ENCODE measurements at regions not wholly inside any gene's neighbourhood (a gene's known extent, or its start where the extent isn't known, plus 50 kb on each side); places are given as distances from the start of the nearest gene placed in this dataset.

DNA sequence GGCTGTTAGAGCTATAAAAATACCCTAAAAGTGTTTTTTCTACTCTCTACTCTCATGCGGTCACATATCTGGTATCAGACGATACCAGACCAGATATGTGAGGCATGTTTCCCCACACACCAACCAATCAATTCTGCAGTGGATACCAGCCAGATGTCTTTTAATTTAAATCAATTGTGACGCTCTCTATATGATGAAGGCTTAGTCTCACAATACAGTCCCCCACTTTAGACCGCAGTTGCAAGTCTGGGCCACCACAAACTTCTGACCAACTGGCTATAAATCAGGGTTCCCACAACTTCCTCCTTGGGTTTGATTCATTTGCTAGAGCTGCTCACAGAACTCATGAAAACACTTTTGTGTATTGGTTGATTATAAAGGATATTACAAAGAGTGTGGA lies 586.1 kb upstream of the ZP4 start:
- H3K79me2 ChIP-seq (ENCODE audit: insufficient read depth, low read length), result peaks cover 6% of the 10 kb centered on the region; the same call in 1 of the 2 replicates
- H3K23me2 ChIP-seq (ENCODE audit: insufficient read length, low read depth, low read length, poor library complexity, severe bottlenecking), result no peaks in the 10 kb centered on the region
- peaks cover 2% of the 10 kb centered on the region; the same call in 1 of the 2 replicates for H3K4me1 ChIP-seq (ENCODE audit: insufficient read depth, low read length)
- H4K20me1 ChIP-seq (ENCODE audit: control insufficient read depth, insufficient read depth, insufficient read length), result no peaks in the 10 kb centered on the region
- H3K9me3 ChIP-seq (ENCODE audit: control insufficient read depth, low read depth, low read length), result no peaks in the 10 kb centered on the region
- DNase-seq, result no peak
- H4K5ac ChIP-seq (ENCODE audit: insufficient read length, low read depth, low read length), result no peak overlapping the region
- H3K14ac ChIP-seq (ENCODE audit: insufficient read depth, low read length), result no peak overlapping the region
- Mint-ChIP-seq H3K36me3 (ENCODE audit: insufficient read depth in 1 of 3, low read depth in 3 of 3) (peaks cover 2 to 12% (median 10%) of the 10 kb centered on the region in 3 experiments; a peak in 6 of 7 replicates), H3K4me1 (peaks cover 13 to 14% of the 10 kb centered on the region in 2 experiments; a peak in 3 of 4 replicates), H3K9me3 (no peaks in the 10 kb centered on the region), H3K27ac (peak overlapping the region in 1 of 3 experiments; percentile 63; a peak in 2 of 7 replicates), H3K4me3 (no peak overlapping the region), H3K27me3 (ENCODE audit: low read depth) (no peaks in the 10 kb centered on the region)
- no peak overlapping the region for H3K18ac ChIP-seq (ENCODE audit: insufficient read length, low read depth, low read length)
- H3K56ac ChIP-seq (ENCODE audit: insufficient read length, low read depth, low read length), result no peak overlapping the region
- H4K91ac ChIP-seq (ENCODE audit: insufficient read length, low read depth, low read length), result no peak overlapping the region
- no peak overlapping the region for H3K27ac ChIP-seq (ENCODE audit: insufficient read length, low read depth, low read length)
- no peaks in the 10 kb centered on the region for H3K27me3 ChIP-seq (ENCODE audit: insufficient read depth, low read length)
- H2AK5ac ChIP-seq (ENCODE audit: insufficient read length, low read length), result no peak overlapping the region
- no peak overlapping the region for H2BK120ac ChIP-seq (ENCODE audit: low read depth, low read length, poor library complexity, severe bottlenecking)
- no peak overlapping the region for H2BK20ac ChIP-seq (ENCODE audit: low read depth, low read length, poor library complexity, severe bottlenecking)
- H3K4me2 ChIP-seq (ENCODE audit: insufficient read depth, insufficient read length, low read length), result no peak overlapping the region
- no peak overlapping the region for H3K23ac ChIP-seq (ENCODE audit: insufficient read length, low read depth, low read length)
- H3T11ph ChIP-seq (ENCODE audit: low read length), result no peak overlapping the region
- no peak overlapping the region for H3K9ac ChIP-seq (ENCODE audit: extremely low read depth, insufficient read length, low read length)
- no CpG with 5 or more reads among the region's 4 CpGs for whole genome bisulfite sequencing (ENCODE audit: extremely low coverage, insufficient read length, low lambda C conversion rate)
- no peak overlapping the region for H2BK5ac ChIP-seq (ENCODE audit: insufficient read length, low read length)
- H3K79me1 ChIP-seq (ENCODE audit: insufficient read depth, low read depth, low read length, poor library complexity, severe bottlenecking), result no peaks in the 10 kb centered on the region
- no peak overlapping the region for H3K4ac ChIP-seq (ENCODE audit: low read depth, low read length)
- no peak for TF ChIP-seq CTCF (conservative IDR thresholded peaks at IDR 0.05)
- H2AFZ ChIP-seq (ENCODE audit: low read length), result no peak overlapping the region
- no peak overlapping the region for H4K8ac ChIP-seq (replicated peaks; ENCODE audit: insufficient read length, low read depth, low read length)
- H2BK12ac ChIP-seq (ENCODE audit: insufficient read length, low read depth, low read length), result no peak overlapping the region
- no peak overlapping the region for H2BK15ac ChIP-seq (ENCODE audit: low read depth, low read length)
